DOHH2 (cell line): ENCODE measurements at regions not wholly inside any gene's neighbourhood (a gene's known extent, or its start where the extent isn't known, plus 50 kb on each side); places are given as distances from the start of the nearest gene placed in this dataset.

Experiments used
- H3F3A ChIP-seq: fragments of 200-600 bp; sonication (generic), shearing (Covaris generic); 2 replicates; pipeline ENCODE4 v1.6.0; 2016; ENCODE audit warnings: antibody characterized with exemption, mild to moderate bottlenecking; ENCODE audit not compliant: control insufficient read depth, insufficient read depth
- H3K27ac ChIP-seq: fragments of 200-600 bp; sonication (generic); 2 replicates; pipeline ENCODE4 v1.5.1; 2014; ENCODE audit warnings: low read depth, mild to moderate bottlenecking, low read length, moderate library complexity
- H3K27me3 ChIP-seq: fragments of 200-600 bp; sonication (generic); 2 replicates; pipeline ENCODE4 v1.6.1; 2014; ENCODE audit warnings: mild to moderate bottlenecking, low read length, mixed read lengths; ENCODE audit not compliant: control insufficient read depth
- H3K36me3 ChIP-seq: fragments of 200-600 bp; sonication (generic); 2 replicates; pipeline ENCODE4 v1.6.1; 2014; ENCODE audit warnings: mild to moderate bottlenecking, low read length, moderate library complexity, mixed read lengths; ENCODE audit not compliant: control insufficient read depth
- H3K4me1 ChIP-seq: fragments of 200-600 bp; sonication (generic); 2 replicates; pipeline ENCODE4 v1.6.1; 2014; ENCODE audit warnings: mild to moderate bottlenecking, low read length, mixed read lengths; ENCODE audit not compliant: control insufficient read depth
- H3K4me2 ChIP-seq: fragments of 200-600 bp; sonication (generic); 2 replicates; pipeline ENCODE4 v1.6.0; 2014; ENCODE audit warnings: mild to moderate bottlenecking, low read length, moderate library complexity
- H3K4me3 ChIP-seq: fragments of 200-600 bp; sonication (generic); 2 replicates; pipeline ENCODE4 v1.5.1; 2014; ENCODE audit warnings: mild to moderate bottlenecking, low read length, mixed read lengths
- H3K79me2 ChIP-seq: fragments of 200-600 bp; sonication (generic); 2 replicates; pipeline ENCODE4 v1.6.1; 2014; ENCODE audit warnings: mild to moderate bottlenecking, low read length, mixed read lengths; ENCODE audit not compliant: control insufficient read depth
- H3K9me2 ChIP-seq: fragments of 200-600 bp; sonication (generic); replicated peaks from 2 replicates; pipeline ENCODE4 v1.6.1; 2014; ENCODE audit warnings: mild to moderate bottlenecking, low read length, mixed read lengths; ENCODE audit not compliant: control insufficient read depth
- H3K9me3 ChIP-seq: fragments of 200-600 bp; sonication (generic); 2 replicates; pipeline ENCODE4 v1.6.1; 2014; ENCODE audit warnings: antibody characterized with exemption, low read length, mixed read lengths; ENCODE audit not compliant: control insufficient read depth, insufficient read depth
- H4K20me1 ChIP-seq: fragments of 200-600 bp; sonication (generic); 2 replicates; pipeline ENCODE4 v1.6.0; 2014; ENCODE audit warnings: low read depth, mild to moderate bottlenecking, antibody characterized with exemption, low read length, moderate library complexity; ENCODE audit not compliant: control insufficient read depth, insufficient read depth
- CTCF ChIP-seq: fragments of 200-600 bp; sonication (generic); IDR thresholded peaks from one replicate; pipeline ENCODE4 v1.5.1; 2014; ENCODE audit warnings: antibody characterized with exemption, mild to moderate bottlenecking, low read depth, low read length; ENCODE audit not compliant: poor library complexity, severe bottlenecking
- EZH2phosphoT487 ChIP-seq: fragments of 200-600 bp; sonication (generic); IDR thresholded peaks from 2 replicates; pipeline ENCODE4 v1.6.1; 2017; ENCODE audit warnings: borderline replicate concordance, mild to moderate bottlenecking, antibody characterized with exemption, low read length, moderate library complexity, mixed read lengths

- Histone ChIP-seq H4K20me1 (no peaks in the 10 kb centered on the region), H3K27ac (no peak overlapping the region), H3K4me2 (no peak overlapping the region), H3K4me3 (no peak overlapping the region), H3K79me2 (no peaks in the 10 kb centered on the region), H3F3A (no peaks in the 10 kb centered on the region), H3K27me3 (no peaks in the 10 kb centered on the region), H3K4me1 (no peaks in the 10 kb centered on the region), H3K9me3 (no peaks in the 10 kb centered on the region), H3K9me2 (no peaks in the 10 kb centered on the region), H3K36me3 (no peaks in the 10 kb centered on the region)
- TF ChIP-seq CTCF (no peak), EZH2phosphoT487 (no peak)
Measured at GRCh38 chr12:24011927-24012507, 62.5 kb upstream of the SOX5 start.

- no peaks in the 10 kb centered on the region for H4K20me1 ChIP-seq
- no peak overlapping the region for H3K27ac ChIP-seq
Measured at GRCh38 chr12:24008166-24008565, 58.7 kb upstream of the SOX5 start.

More at GRCh38 chr12:24008166-24008565, 58.7 kb upstream of the SOX5 start:
- H3F3A ChIP-seq: no peaks in the 10 kb centered on the region
- H3K4me3 ChIP-seq: no peak overlapping the region
- no peaks in the 10 kb centered on the region for H3K9me3 ChIP-seq
- TF ChIP-seq EZH2phosphoT487: no peak
- TF ChIP-seq CTCF: no peak
- no peaks in the 10 kb centered on the region for H3K9me2 ChIP-seq
- no peak overlapping the region for H3K4me2 ChIP-seq
- H3K4me1 ChIP-seq: no peaks in the 10 kb centered on the region
- H3K36me3 ChIP-seq: no peaks in the 10 kb centered on the region
- no peaks in the 10 kb centered on the region for H3K27me3 ChIP-seq
- no peaks in the 10 kb centered on the region for H3K79me2 ChIP-seq
